ENCODE measurements at regions not wholly inside any gene's neighbourhood (a gene's known extent, or its start where the extent isn't known, plus 50 kb on each side); places are given as distances from the start of the nearest gene placed in this dataset.

DNA sequence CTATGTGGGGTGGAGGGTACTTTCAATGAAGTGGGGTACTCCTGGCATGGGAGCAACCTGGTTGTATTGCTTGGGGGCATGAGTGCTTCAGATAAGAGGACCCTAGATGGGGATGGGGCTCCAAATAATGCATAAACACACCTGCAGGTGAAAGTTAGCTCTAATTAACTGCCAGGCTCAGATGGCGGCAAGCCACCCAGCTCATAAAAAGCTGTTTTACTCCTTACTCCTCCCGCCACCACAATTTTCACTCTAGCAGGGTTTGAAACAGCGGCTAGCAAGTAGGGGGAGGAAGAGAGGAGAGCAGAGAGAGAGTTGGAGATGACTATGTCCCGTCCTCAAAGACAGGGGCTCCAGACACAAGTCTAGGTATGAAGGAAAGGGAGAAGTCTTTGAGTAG is 117.7 kb upstream of the WSCD1 start:
- Histone ChIP-seq H3K9me3 (ENCODE audit: control insufficient read depth in 2 of 2, insufficient read depth in 1 of 2, low read depth in 1 of 2, low read length in 1 of 2) (no peaks in the 10 kb centered on the region), H3K4me1 (ENCODE audit: control insufficient read depth in 3 of 3, insufficient read depth in 2 of 3, low read depth in 1 of 3, low read length in 2 of 3) (no peaks in the 10 kb centered on the region), H3K27me3 (ENCODE audit: control insufficient read depth in 3 of 3, insufficient read depth in 3 of 3, low read length in 3 of 3) (no peaks in the 10 kb centered on the region), H3K27ac (ENCODE audit: low read depth in 1 of 3, low read length in 2 of 3) (no peak overlapping the region), H3K4me3 (ENCODE audit: low read depth in 1 of 3, low read length in 3 of 3) (no peak overlapping the region), H3K36me3 (ENCODE audit: control insufficient read depth in 3 of 3, insufficient read depth in 2 of 3, low read depth in 1 of 3, low read length in 3 of 3) (no peaks in the 10 kb centered on the region)
- WGBS, 3 donors: 60 to 77% (median 75%) methylated on average over 4 of the region's 4 CpGs
- FAIRE-seq (no peak), DNase-seq (no peak)

- Histone ChIP-seq H3K4me3 (ENCODE audit: low read depth in 1 of 3, low read length in 3 of 3) (no peak overlapping the region), H3K4me1 (ENCODE audit: control insufficient read depth in 3 of 3, insufficient read depth in 2 of 3, low read depth in 1 of 3, low read length in 2 of 3) (no peaks in the 10 kb centered on the region), H3K36me3 (ENCODE audit: control insufficient read depth in 3 of 3, insufficient read depth in 2 of 3, low read depth in 1 of 3, low read length in 3 of 3) (no peaks in the 10 kb centered on the region), H3K9me3 (ENCODE audit: control insufficient read depth in 2 of 2, insufficient read depth in 1 of 2, low read depth in 1 of 2, low read length in 1 of 2) (no peaks in the 10 kb centered on the region), H3K27ac (ENCODE audit: low read depth in 1 of 3, low read length in 2 of 3) (no peak overlapping the region), H3K27me3 (ENCODE audit: control insufficient read depth in 3 of 3, insufficient read depth in 3 of 3, low read length in 3 of 3) (no peaks in the 10 kb centered on the region)
- DNase-seq (no peak), FAIRE-seq (no peak)
- WGBS, 3 donors: 78 to 84% (median 81%) methylated on average over 2 of the region's 2 CpGs
Measured at GRCh38 chr17:5955764-5956163, 114.4 kb upstream of the WSCD1 start.

DNA sequence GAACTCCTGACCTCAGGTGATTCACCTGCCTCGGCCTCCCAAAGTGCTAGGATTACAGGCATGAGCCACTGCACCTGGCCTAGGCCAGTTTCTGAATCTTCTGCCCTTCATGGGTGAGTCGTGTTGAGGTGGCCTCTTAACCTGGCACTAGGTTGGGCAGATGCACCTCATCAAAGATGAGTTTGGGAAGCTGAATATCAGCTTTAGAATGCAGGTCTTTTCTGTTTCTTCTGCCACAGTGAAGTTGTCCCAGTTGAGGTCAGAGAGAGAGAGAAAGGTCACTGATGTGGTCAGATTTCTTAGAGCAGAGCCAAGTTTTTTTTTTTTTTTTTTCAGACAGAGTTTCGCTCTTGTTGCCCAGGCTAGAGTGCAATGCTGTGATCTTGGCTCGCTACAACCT is 111.3 kb upstream of the WSCD1 start:
- Histone ChIP-seq H3K4me3 (ENCODE audit: low read depth in 1 of 3, low read length in 3 of 3) (no peak overlapping the region), H3K9me3 (ENCODE audit: control insufficient read depth in 2 of 2, insufficient read depth in 1 of 2, low read depth in 1 of 2, low read length in 1 of 2) (no peaks in the 10 kb centered on the region), H3K27me3 (ENCODE audit: control insufficient read depth in 3 of 3, insufficient read depth in 3 of 3, low read length in 3 of 3) (peaks cover 0 to 5% (median 0%) of the 10 kb centered on the region in 3 donors), H3K4me1 (ENCODE audit: control insufficient read depth in 3 of 3, insufficient read depth in 2 of 3, low read depth in 1 of 3, low read length in 2 of 3) (no peaks in the 10 kb centered on the region), H3K27ac (ENCODE audit: low read depth in 1 of 3, low read length in 2 of 3) (no peak overlapping the region), H3K36me3 (ENCODE audit: control insufficient read depth in 3 of 3, insufficient read depth in 2 of 3, low read depth in 1 of 3, low read length in 3 of 3) (no peaks in the 10 kb centered on the region)
- DNase-seq (no peak), FAIRE-seq (no peak)
- 78 to 80% (median 80%) methylated on average over 4 of the region's 4 CpGs for WGBS, 3 donors

- 76 to 77% (median 77%) methylated on average over 4 of the region's 4 CpGs for WGBS, 3 donors
Measured at GRCh38 chr17:5962371-5962770, 107.8 kb upstream of the WSCD1 start.

DNA sequence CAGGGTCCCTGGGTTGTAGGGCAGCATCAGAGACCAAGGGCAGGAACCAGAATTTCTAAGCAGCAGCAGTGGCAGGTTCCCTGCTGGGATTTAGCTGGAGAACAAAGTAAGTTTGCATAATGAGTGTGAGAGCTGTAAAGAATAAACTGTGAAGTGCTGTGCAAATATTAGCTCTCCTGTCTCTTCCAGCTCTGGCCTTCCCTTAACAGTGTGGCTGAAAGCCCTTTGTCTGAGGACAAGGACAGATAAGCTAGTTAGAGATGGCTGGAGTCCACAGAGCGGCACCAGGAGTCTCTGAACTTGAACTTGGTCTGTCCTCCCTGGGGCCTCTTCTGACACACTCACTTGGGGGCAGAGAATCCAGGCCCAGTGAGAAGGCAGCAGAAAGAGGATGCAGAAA is 98.2 kb upstream of the WSCD1 start:
- 43 to 57% (median 53%) methylated on average over 1 of the region's 1 CpG for WGBS, 3 donors
- H3K4me1 ChIP-seq (ENCODE audit: control insufficient read depth in 3 of 3, insufficient read depth in 2 of 3, low read depth in 1 of 3, low read length in 2 of 3): no peaks in the 10 kb centered on the region
- H3K4me3 ChIP-seq (ENCODE audit: low read depth in 1 of 3, low read length in 3 of 3): no peak overlapping the region
- no peaks in the 10 kb centered on the region for H3K36me3 ChIP-seq (ENCODE audit: control insufficient read depth in 3 of 3, insufficient read depth in 2 of 3, low read depth in 1 of 3, low read length in 3 of 3)
- no peaks in the 10 kb centered on the region for H3K27me3 ChIP-seq (ENCODE audit: control insufficient read depth in 3 of 3, insufficient read depth in 3 of 3, low read length in 3 of 3)
- FAIRE-seq (no peak), DNase-seq (no peak)
- H3K27ac ChIP-seq (ENCODE audit: low read depth in 1 of 3, low read length in 2 of 3): no peak overlapping the region
- peaks cover 0 to 6% of the 10 kb centered on the region in 2 donors for H3K9me3 ChIP-seq (ENCODE audit: control insufficient read depth in 2 of 2, insufficient read depth in 1 of 2, low read depth in 1 of 2, low read length in 1 of 2)

More at GRCh38 chr17:5962371-5962770, 107.8 kb upstream of the WSCD1 start:
- DNase-seq (no peak), FAIRE-seq (no peak)
- no peaks in the 10 kb centered on the region for H3K36me3 ChIP-seq (ENCODE audit: control insufficient read depth in 3 of 3, insufficient read depth in 2 of 3, low read depth in 1 of 3, low read length in 3 of 3)
- no peaks in the 10 kb centered on the region for H3K9me3 ChIP-seq (ENCODE audit: control insufficient read depth in 2 of 2, insufficient read depth in 1 of 2, low read depth in 1 of 2, low read length in 1 of 2)
- H3K27me3 ChIP-seq (ENCODE audit: control insufficient read depth in 3 of 3, insufficient read depth in 3 of 3, low read length in 3 of 3): peaks cover 0 to 5% (median 0%) of the 10 kb centered on the region in 3 donors
- no peaks in the 10 kb centered on the region for H3K4me1 ChIP-seq (ENCODE audit: control insufficient read depth in 3 of 3, insufficient read depth in 2 of 3, low read depth in 1 of 3, low read length in 2 of 3)
- no peak overlapping the region for H3K27ac ChIP-seq (ENCODE audit: low read depth in 1 of 3, low read length in 2 of 3)
- H3K4me3 ChIP-seq (ENCODE audit: low read depth in 1 of 3, low read length in 3 of 3): no peak overlapping the region

DNA sequence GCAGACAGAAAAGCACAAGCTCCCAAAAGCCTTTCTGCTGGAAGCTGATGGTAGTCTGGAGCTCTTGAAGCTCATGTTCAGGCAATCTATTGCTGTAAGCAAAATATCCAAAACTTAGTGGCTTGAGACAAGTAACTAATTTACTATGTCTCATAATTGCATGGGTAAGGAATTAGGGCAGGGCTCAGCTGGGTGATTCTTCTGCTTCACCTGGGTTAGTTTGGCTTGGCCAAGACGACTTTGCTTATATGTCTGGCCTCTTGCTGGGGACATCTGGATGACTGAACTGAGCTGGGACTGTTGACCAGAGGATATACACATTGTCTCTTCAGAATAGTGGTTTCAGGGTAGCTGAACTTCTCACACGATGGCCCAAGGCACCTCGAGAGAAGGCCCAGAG is 96.8 kb upstream of the WSCD1 start:
- H3K4me1 ChIP-seq (ENCODE audit: control insufficient read depth in 3 of 3, insufficient read depth in 2 of 3, low read depth in 1 of 3, low read length in 2 of 3): no peaks in the 10 kb centered on the region
- DNase-seq (no peak), FAIRE-seq (no peak)
- H3K4me3 ChIP-seq (ENCODE audit: low read depth in 1 of 3, low read length in 3 of 3): no peak overlapping the region
- H3K36me3 ChIP-seq (ENCODE audit: control insufficient read depth in 3 of 3, insufficient read depth in 2 of 3, low read depth in 1 of 3, low read length in 3 of 3): no peaks in the 10 kb centered on the region
- 64 to 82% (median 65%) methylated on average over 3 of the region's 3 CpGs for WGBS, 3 donors
- peaks cover 0 to 6% (median 0%) of the 10 kb centered on the region in 3 donors for H3K27me3 ChIP-seq (ENCODE audit: control insufficient read depth in 3 of 3, insufficient read depth in 3 of 3, low read length in 3 of 3)
- no peak overlapping the region for H3K27ac ChIP-seq (ENCODE audit: low read depth in 1 of 3, low read length in 2 of 3)
- H3K9me3 ChIP-seq (ENCODE audit: control insufficient read depth in 2 of 2, insufficient read depth in 1 of 2, low read depth in 1 of 2, low read length in 1 of 2): peaks cover 0 to 6% of the 10 kb centered on the region in 2 donors

DNA sequence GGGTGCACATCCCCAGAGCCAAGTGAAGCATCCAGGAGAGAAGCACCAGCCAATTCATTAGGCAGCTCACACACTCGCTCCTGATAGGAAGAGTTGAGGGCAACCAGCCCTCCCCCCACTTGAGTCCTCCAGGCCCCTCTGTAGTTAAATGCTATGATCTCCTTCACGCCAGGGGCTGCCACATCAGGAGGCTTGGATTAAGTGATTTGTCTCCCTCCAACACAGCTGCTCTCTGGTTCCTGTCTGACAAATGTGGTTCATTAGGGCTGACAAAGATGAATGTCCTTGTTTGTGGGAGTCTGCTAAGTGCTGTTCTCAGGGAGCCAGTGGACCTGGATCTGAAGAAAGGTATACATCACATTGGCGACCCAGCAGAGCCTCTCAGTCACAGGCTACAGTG is 94.5 kb upstream of the WSCD1 start:
- H3K4me3 ChIP-seq (ENCODE audit: low read depth in 1 of 3, low read length in 3 of 3): no peak overlapping the region
- 52 to 62% (median 56%) methylated on average over 3 of the region's 3 CpGs for WGBS, 3 donors
- H3K9me3 ChIP-seq (ENCODE audit: control insufficient read depth in 2 of 2, insufficient read depth in 1 of 2, low read depth in 1 of 2, low read length in 1 of 2): peaks cover 0 to 6% of the 10 kb centered on the region in 2 donors

DNA sequence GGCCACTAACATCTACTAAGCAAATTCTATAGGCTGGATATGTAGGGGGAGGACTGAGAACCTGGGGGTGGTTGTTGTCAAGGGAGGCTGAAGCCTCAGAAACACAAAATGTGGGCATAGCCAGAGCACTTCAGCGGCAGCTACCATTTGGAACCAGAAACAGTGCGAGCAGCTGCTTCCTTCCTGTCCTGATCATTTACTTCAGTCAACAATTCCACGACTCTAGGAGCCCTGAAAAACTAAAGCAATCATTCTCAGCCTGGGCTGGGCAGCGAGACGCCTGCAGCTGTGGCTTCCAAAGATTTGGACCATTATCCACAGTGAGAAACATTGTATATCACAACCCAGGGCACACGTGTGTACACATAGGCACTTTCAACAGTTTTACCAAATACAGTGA is 93.9 kb upstream of the WSCD1 start:
- WGBS, 3 donors: 24 to 60% (median 43%) methylated on average over 6 of the region's 6 CpGs
- H3K4me1 ChIP-seq (ENCODE audit: control insufficient read depth in 3 of 3, insufficient read depth in 2 of 3, low read depth in 1 of 3, low read length in 2 of 3): no peaks in the 10 kb centered on the region
- peaks cover 0 to 8% (median 0%) of the 10 kb centered on the region in 3 donors for H3K27me3 ChIP-seq (ENCODE audit: control insufficient read depth in 3 of 3, insufficient read depth in 3 of 3, low read length in 3 of 3)
- peaks cover 0 to 6% of the 10 kb centered on the region in 2 donors for H3K9me3 ChIP-seq (ENCODE audit: control insufficient read depth in 2 of 2, insufficient read depth in 1 of 2, low read depth in 1 of 2, low read length in 1 of 2)
- H3K4me3 ChIP-seq (ENCODE audit: low read depth in 1 of 3, low read length in 3 of 3): no peak overlapping the region
- FAIRE-seq (no peak), DNase-seq (no peak)
- H3K27ac ChIP-seq (ENCODE audit: low read depth in 1 of 3, low read length in 2 of 3): no peak overlapping the region
- H3K36me3 ChIP-seq (ENCODE audit: control insufficient read depth in 3 of 3, insufficient read depth in 2 of 3, low read depth in 1 of 3, low read length in 3 of 3): no peaks in the 10 kb centered on the region

More for the DNA sequence above, 94.5 kb upstream of the WSCD1 start:
- peaks cover 0 to 8% (median 0%) of the 10 kb centered on the region in 3 donors for H3K27me3 ChIP-seq (ENCODE audit: control insufficient read depth in 3 of 3, insufficient read depth in 3 of 3, low read length in 3 of 3)
- no peaks in the 10 kb centered on the region for H3K36me3 ChIP-seq (ENCODE audit: control insufficient read depth in 3 of 3, insufficient read depth in 2 of 3, low read depth in 1 of 3, low read length in 3 of 3)
- FAIRE-seq: no peak
- no peak overlapping the region for H3K27ac ChIP-seq (ENCODE audit: low read depth in 1 of 3, low read length in 2 of 3)
- H3K4me1 ChIP-seq (ENCODE audit: control insufficient read depth in 3 of 3, insufficient read depth in 2 of 3, low read depth in 1 of 3, low read length in 2 of 3): no peaks in the 10 kb centered on the region
- no peak for DNase-seq

GRCh38 chr17:5978496-5978895 is 91.7 kb upstream of the WSCD1 start:
- H3K36me3 ChIP-seq (ENCODE audit: control insufficient read depth in 3 of 3, insufficient read depth in 2 of 3, low read depth in 1 of 3, low read length in 3 of 3): no peaks in the 10 kb centered on the region
- no peak overlapping the region for H3K27ac ChIP-seq (ENCODE audit: low read depth in 1 of 3, low read length in 2 of 3)
- no peaks in the 10 kb centered on the region for H3K4me1 ChIP-seq (ENCODE audit: control insufficient read depth in 3 of 3, insufficient read depth in 2 of 3, low read depth in 1 of 3, low read length in 2 of 3)
- H3K27me3 ChIP-seq (ENCODE audit: control insufficient read depth in 3 of 3, insufficient read depth in 3 of 3, low read length in 3 of 3): peaks cover 0 to 8% (median 0%) of the 10 kb centered on the region in 3 donors
- no peak for FAIRE-seq
- H3K9me3 ChIP-seq (ENCODE audit: control insufficient read depth in 2 of 2, insufficient read depth in 1 of 2, low read depth in 1 of 2, low read length in 1 of 2): no peaks in the 10 kb centered on the region
- 64 to 74% (median 67%) methylated on average over 7 of the region's 7 CpGs for WGBS, 3 donors
- DNase-seq: no peak
- H3K4me3 ChIP-seq (ENCODE audit: low read depth in 1 of 3, low read length in 3 of 3): no peak overlapping the region

Measured in small intestine (tissue), 7 donors.